GM23248 (cell line): ENCODE measurements at regions not wholly inside any gene's neighbourhood (a gene's known extent, or its start where the extent isn't known, plus 50 kb on each side); places are given as distances from the start of the nearest gene placed in this dataset.

Experiments
- EZH2 ChIP-seq: fragments of 200-600 bp; sonication (generic); IDR thresholded peaks from 2 replicates; pipeline ENCODE4 v1.6.1; 2018; ENCODE audit warnings: antibody characterized with exemption, mild to moderate bottlenecking; ENCODE audit not compliant: insufficient read depth, poor library complexity, severe bottlenecking
- EZH2phosphoT487 ChIP-seq: fragments of 200-600 bp; sonication (generic); IDR thresholded peaks from 2 replicates; pipeline ENCODE4 v1.6.1; 2018; ENCODE audit warnings: antibody characterized with exemption, moderate library complexity, mild to moderate bottlenecking, low read depth; ENCODE audit not compliant: insufficient read depth

DNA sequence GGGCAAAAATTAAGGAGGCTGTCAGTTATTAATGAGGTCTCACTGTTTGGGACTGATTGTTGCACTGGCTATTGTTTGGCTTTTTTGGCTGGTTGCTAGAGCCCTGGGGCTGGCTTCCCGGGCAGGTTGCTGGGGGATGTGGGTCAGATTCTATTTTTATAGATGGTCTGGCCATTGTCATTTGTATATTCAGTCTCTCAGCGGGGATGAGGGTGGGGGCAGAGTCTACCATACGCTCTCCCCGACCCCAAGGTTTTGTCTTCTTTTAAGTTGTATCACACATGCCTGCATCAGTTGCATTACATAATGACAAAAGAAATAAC lies 84.3 kb upstream of the GRB10 start:
- TF ChIP-seq EZH2 (no peak), EZH2phosphoT487 (no peak)
